H1 (cell line): ENCODE measurements at regions not wholly inside any gene's neighbourhood (a gene's known extent, or its start where the extent isn't known, plus 50 kb on each side); places are given as distances from the start of the nearest gene placed in this dataset.

Experiments used
- CTCF ChIA-PET: fragments of 300-600 bp; sonication (Branson Sonifier 250); formaldehyde crosslinking; loops from one replicate; lab custom pipeline; 2021; ENCODE audit not compliant: partially characterized antibody; lab: Charles Lee
- POLR2A ChIA-PET: fragments of 300-600 bp; sonication (Branson Sonifier 250); formaldehyde crosslinking; loops from one replicate; lab custom pipeline; 2021; ENCODE audit warnings: inconsistent platforms; ENCODE audit not compliant: partially characterized antibody; lab: Charles Lee
- DNase-seq, 2 experiments: peaks; one replicate each; pipeline versions ENCODE4 v3.0.0 to v3.0.0-alpha.2; 2010 to 2022; ENCODE audit warnings: low spot score in 2 of 2, low read depth in 1 of 2, mixed read lengths in 1 of 2
- FAIRE-seq: peaks from 2 replicates; lab custom pipeline; 2011; peaks lifted over from hg19 to GRCh38; lab: Jason Lieb, UNC
- H2AFZ ChIP-seq: 2 replicates; pipeline ENCODE4 v1.8.1; 2012; ENCODE audit warnings: low read length, inconsistent platforms
- H2AK5ac ChIP-seq: 2 replicates; pipeline ENCODE4 v1.6.1; 2013; ENCODE audit warnings: low read depth, low read length
- H2BK120ac ChIP-seq: replicated peaks from 2 replicates; pipeline ENCODE3; 2013; ENCODE audit warnings: low read depth, low read length, inconsistent platforms
- H2BK12ac ChIP-seq: 2 replicates; pipeline ENCODE4 v1.6.1; 2013; ENCODE audit warnings: low read depth, low read length
- H2BK15ac ChIP-seq: 2 replicates; pipeline ENCODE4 v1.6.1; 2013; ENCODE audit warnings: low read length
- H2BK20ac ChIP-seq: 2 replicates; pipeline ENCODE4 v1.6.1; 2013; ENCODE audit warnings: low read length
- H2BK5ac ChIP-seq: 2 replicates; pipeline ENCODE4 v1.6.1; 2013; ENCODE audit warnings: low read depth, low read length
- H3K14ac ChIP-seq: 2 replicates; pipeline ENCODE4 v1.6.1; 2013; ENCODE audit warnings: inconsistent platforms; ENCODE audit not compliant: insufficient read length
- H3K18ac ChIP-seq: 2 replicates; pipeline ENCODE4 v1.6.1; 2013; ENCODE audit warnings: low read length; ENCODE audit errors: extremely low read depth
- H3K23ac ChIP-seq: 2 replicates; pipeline ENCODE4 v1.6.1; 2013; ENCODE audit warnings: inconsistent platforms; ENCODE audit not compliant: insufficient read length
- H3K23me2 ChIP-seq: 2 replicates; pipeline ENCODE4 v1.6.1; 2013; ENCODE audit warnings: low read depth, low read length
- H3K27ac ChIP-seq: 2 replicates; pipeline ENCODE4 v1.6.1; 2011; ENCODE audit warnings: low read depth, low read length, inconsistent platforms
- H3K27me3 ChIP-seq, 4 experiments: replicated peaks in 1 of 4; 1 replicate in 1 of 4; 2 replicates in 3 of 4; pipeline versions ENCODE4 v1.6.1 to v1.8.1; 2011 to 2013; ENCODE audit warnings: low read length in 3 of 4, mild to moderate bottlenecking in 3 of 4, inconsistent platforms in 2 of 4, mixed read lengths in 2 of 4, moderate library complexity in 1 of 4; ENCODE audit not compliant: control insufficient read depth in 3 of 4, insufficient read depth in 3 of 4; ENCODE audit errors: extremely low read depth in 1 of 4
- H3K36me3 ChIP-seq, 4 experiments: 2 replicates each; pipeline versions ENCODE4 v1.6.1 to v1.8.1; 2011 to 2013; ENCODE audit warnings: mild to moderate bottlenecking in 4 of 4, low read length in 3 of 4, moderate library complexity in 2 of 4, control low read depth in 1 of 4, inconsistent platforms in 1 of 4; ENCODE audit not compliant: insufficient read depth in 4 of 4, control insufficient read depth in 2 of 4
- H3K4ac ChIP-seq: replicated peaks from 2 replicates; pipeline ENCODE3; 2013; ENCODE audit warnings: low read length, low read depth, mixed read lengths, inconsistent platforms; ENCODE audit not compliant: insufficient read length
- H3K4me1 ChIP-seq, 4 experiments: replicated peaks in 1 of 4; 1 replicate in 1 of 4; 2 replicates in 3 of 4; pipeline versions ENCODE4 v1.6.1 to v1.8.1; 2011 to 2013; ENCODE audit warnings: low read length in 3 of 4, inconsistent platforms in 2 of 4, mixed read lengths in 1 of 4; ENCODE audit not compliant: insufficient read depth in 4 of 4, control insufficient read depth in 3 of 4
- H3K4me2 ChIP-seq, 2 experiments: 2 replicates each; pipeline versions ENCODE4 v1.6.1 to v1.8.1; 2011 to 2013; ENCODE audit warnings: low read depth in 2 of 2, low read length in 2 of 2, control low read depth in 1 of 2, inconsistent platforms in 1 of 2, mild to moderate bottlenecking in 1 of 2; ENCODE audit not compliant: insufficient read depth in 1 of 2
- H3K4me3 ChIP-seq, 4 experiments: fragments of 200-600, 300-600 bp in 1 of 4; sonication (generic), shearing (Covaris generic), sonication (Bioruptor Twin) in 1 of 4; 2 replicates each; pipeline versions ENCODE4 v1.5.1 to v1.8.1; 2011 to 2016; ENCODE audit warnings: low read length in 4 of 4, low read depth in 3 of 4, control low read depth in 2 of 4, inconsistent platforms in 2 of 4, mild to moderate bottlenecking in 2 of 4, mixed read lengths in 1 of 4, moderate library complexity in 1 of 4; ENCODE audit not compliant: insufficient read depth in 2 of 4; ENCODE audit errors: extremely low read depth in 1 of 4
- H3K56ac ChIP-seq: replicated peaks from 2 replicates; pipeline ENCODE3; 2013; ENCODE audit warnings: low read depth, mild to moderate bottlenecking, mixed read lengths, low read length, inconsistent platforms; ENCODE audit not compliant: insufficient read length
- H3K79me1 ChIP-seq: 2 replicates; pipeline ENCODE4 v1.6.1; 2013; ENCODE audit warnings: low read depth, low read length, control low read depth
- H3K79me2 ChIP-seq, 2 experiments: 2 replicates each; pipeline versions ENCODE4 v1.6.1 to v1.8.1; 2012 to 2013; ENCODE audit warnings: low read length in 2 of 2, mild to moderate bottlenecking in 2 of 2, inconsistent platforms in 1 of 2; ENCODE audit not compliant: insufficient read depth in 2 of 2, control insufficient read depth in 1 of 2
- H3K9ac ChIP-seq, 4 experiments: replicated peaks in 1 of 4; 1 replicate in 1 of 4; 2 replicates in 3 of 4; pipeline versions ENCODE4 v1.6.1 to v1.8.1; 2011 to 2013; ENCODE audit warnings: low read depth in 3 of 4, low read length in 3 of 4, control low read depth in 2 of 4, mild to moderate bottlenecking in 2 of 4, moderate library complexity in 2 of 4, inconsistent platforms in 1 of 4; ENCODE audit errors: extremely low read depth in 1 of 4
- H3K9me3 ChIP-seq, 2 experiments: 2 replicates each; pipeline versions ENCODE4 v1.6.1 to v1.8.1; 2012 to 2013; ENCODE audit warnings: mild to moderate bottlenecking in 2 of 2, moderate library complexity in 2 of 2, control low read depth in 1 of 2, inconsistent platforms in 1 of 2, low read depth in 1 of 2, low read length in 1 of 2, mixed read lengths in 1 of 2; ENCODE audit not compliant: insufficient read depth in 2 of 2
- H4K20me1 ChIP-seq, 2 experiments: replicated peaks in 1 of 2; 2 replicates each; pipeline versions ENCODE3 to v1.8.1; 2011 to 2013; ENCODE audit warnings: inconsistent platforms in 2 of 2, low read length in 2 of 2, mild to moderate bottlenecking in 1 of 2; ENCODE audit not compliant: insufficient read depth in 2 of 2, control insufficient read depth in 1 of 2
- H4K5ac ChIP-seq: 2 replicates; pipeline ENCODE4 v1.6.1; 2013; ENCODE audit warnings: low read length, low read depth, mixed read lengths, inconsistent platforms; ENCODE audit not compliant: insufficient read length
- H4K8ac ChIP-seq: 2 replicates; pipeline ENCODE4 v1.8.0; 2013; ENCODE audit warnings: mild to moderate bottlenecking, moderate library complexity, low read length, inconsistent platforms; ENCODE audit not compliant: insufficient read depth; ENCODE audit errors: extremely low read depth
- H4K91ac ChIP-seq: replicated peaks from 2 replicates; pipeline ENCODE3; 2013; ENCODE audit warnings: low read length, mixed read lengths, inconsistent platforms; ENCODE audit not compliant: insufficient read length
- CBX5 ChIP-seq: fragments of 300-800, 300-1000 bp; sonication (generic); IDR thresholded peaks from 2 replicates; pipeline ENCODE4 v1.7.1; 2016; ENCODE audit warnings: antibody characterized with exemption, low read length, low read depth
- CHD2 ChIP-seq: IDR thresholded peaks from 2 replicates; pipeline ENCODE4 v1.6.1; 2012; ENCODE audit warnings: low read length, improper control_type of control experiment
- CTBP2 ChIP-seq: IDR thresholded peaks from 2 replicates; pipeline ENCODE4 v1.7.0; 2011; ENCODE audit warnings: borderline replicate concordance, mild to moderate bottlenecking, moderate library complexity, mixed read lengths, low read length; ENCODE audit not compliant: insufficient read depth, insufficient read length
- FOSL1 ChIP-seq: IDR thresholded peaks from 2 replicates; pipeline ENCODE4 v1.6.1; 2011; ENCODE audit warnings: mild to moderate bottlenecking, low read depth, low read length, moderate library complexity; ENCODE audit not compliant: insufficient read depth
- HDAC6 ChIP-seq: IDR thresholded peaks from one replicate; pipeline ENCODE4 v1.7.1; 2012; ENCODE audit warnings: low read depth, mild to moderate bottlenecking, inconsistent platforms, low read length, moderate library complexity
- KDM4A ChIP-seq: IDR thresholded peaks from one replicate; pipeline ENCODE4 v1.7.1; 2012; ENCODE audit warnings: low read depth, mild to moderate bottlenecking, moderate library complexity, low read length, inconsistent platforms; ENCODE audit not compliant: severe bottlenecking
- PHF8 ChIP-seq: fragments of 200-600 bp; sonication (generic); conservative IDR thresholded peaks from 2 replicates; pipeline ENCODE4 v1.7.1; 2012; ENCODE audit warnings: low read depth, mild to moderate bottlenecking, inconsistent platforms, low read length, moderate library complexity
- POLR2A ChIP-seq, 2 experiments: IDR thresholded peaks; 1 replicate in 1 of 2; 2 replicates in 1 of 2; pipeline ENCODE4 v1.6.1; 2011; ENCODE audit warnings: low read depth in 2 of 2, low read length in 2 of 2, mild to moderate bottlenecking in 2 of 2; ENCODE audit errors: control extremely low read depth in 1 of 2
- SP1 ChIP-seq: IDR thresholded peaks from 2 replicates; pipeline ENCODE4 v1.6.1; 2011; ENCODE audit warnings: low read depth, low read length
- SUZ12 ChIP-seq: fragments of 200-600 bp; sonication (generic); IDR thresholded peaks from 2 replicates; pipeline ENCODE4 v1.6.1; 2012; ENCODE audit warnings: mild to moderate bottlenecking, inconsistent platforms, low read length, moderate library complexity, mixed read lengths
- TBP ChIP-seq: IDR thresholded peaks from 2 replicates; pipeline ENCODE4 v1.6.1; 2011; ENCODE audit warnings: low read depth, low read length, improper control_type of control experiment
- TCF12 ChIP-seq: IDR thresholded peaks from 2 replicates; pipeline ENCODE4 v1.6.1; 2011; ENCODE audit warnings: low read depth, mild to moderate bottlenecking, low read length
- TEAD4 ChIP-seq: IDR thresholded peaks from 2 replicates; pipeline ENCODE4 v1.6.1; 2012; ENCODE audit warnings: low read depth, low read length, inconsistent platforms, mixed read lengths
- WGBS, 2 experiments: shearing (Covaris generic) in 1 of 2; methylation state at CpG; one replicate each; pipeline versions ENCODE4 v1.1.6 to v1.1.7; 2013 to 2015; ENCODE audit warnings: low lambda C conversion rate in 2 of 2, mixed read lengths in 2 of 2, inconsistent platforms in 1 of 2, low coverage in 1 of 2, missing lambda C conversion rate in 1 of 2; ENCODE audit not compliant: insufficient replicate concordance in 2 of 2, insufficient coverage in 1 of 2, insufficient read length in 1 of 2; ENCODE audit errors: extremely low coverage in 1 of 2, missing lambda C conversion rate in 1 of 2; 5-methylcytosine and 5-hydroxymethylcytosine counted together

GRCh38 chr2:139162456-139162855 lies 382.3 kb upstream of the NXPH2 start:
- Histone ChIP-seq H3K56ac (no peak overlapping the region), H3K4me2 (no peak overlapping the region)

More at GRCh38 chr2:139162456-139162855, 382.3 kb upstream of the NXPH2 start:
- peaks cover 0 to 1% (median 0%) of the 10 kb centered on the region in 4 experiments; a peak in 1 of 7 replicates for H3K27me3 ChIP-seq
- H2AK5ac ChIP-seq: no peak overlapping the region
- H4K5ac ChIP-seq: peak overlapping the region; percentile 43
- H3K4me1 ChIP-seq: no peaks in the 10 kb centered on the region; a peak in 1 of 7 replicates
- H2BK5ac ChIP-seq: no peak overlapping the region
- no peak overlapping the region for H2BK15ac ChIP-seq
- H2AFZ ChIP-seq: no peak overlapping the region
- H3K14ac ChIP-seq: no peak overlapping the region
- ChIA-PET POLR2A (no interaction called here), CTCF (no interaction called here)
- no peak overlapping the region for H4K91ac ChIP-seq
- no peak for FAIRE-seq
- H3K4me3 ChIP-seq: no peak overlapping the region
- no peak overlapping the region for H2BK12ac ChIP-seq
- H4K20me1 ChIP-seq: no peaks in the 10 kb centered on the region
- no peaks in the 10 kb centered on the region; the same call in 1 of the 2 replicates for H3K23me2 ChIP-seq
- no peaks in the 10 kb centered on the region for H3K79me1 ChIP-seq
- no peak overlapping the region for H3K27ac ChIP-seq
- H3K36me3 ChIP-seq: no peaks in the 10 kb centered on the region
- H3K9ac ChIP-seq: no peak overlapping the region
- H2BK120ac ChIP-seq: no peak overlapping the region
- H3K79me2 ChIP-seq: no peaks in the 10 kb centered on the region
- no peak overlapping the region for H2BK20ac ChIP-seq
- no peak for DNase-seq
- TF ChIP-seq POLR2A (IDR thresholded peaks at IDR 0.05; ENCODE audit: control extremely low read depth in 1 of 2, low read depth in 2 of 2, low read length in 2 of 2) (no peak), CHD2 (no peak), SUZ12 (no peak), TEAD4 (no peak), CTBP2 (no peak), PHF8 (no peak), FOSL1 (no peak), TBP (no peak), KDM4A (no peak), SP1 (no peak), TCF12 (no peak), CBX5 (no peak), HDAC6 (no peak)
- no peak overlapping the region for H3K23ac ChIP-seq
- no peak overlapping the region for H3K4ac ChIP-seq
- H4K8ac ChIP-seq: no peak overlapping the region
- WGBS, 2 experiments: 78% methylated on average over 2 of the region's 2 CpGs; no CpG with 5 or more reads in 1 of the 2 experiments
- no peak overlapping the region for H3K18ac ChIP-seq
- no peaks in the 10 kb centered on the region for H3K9me3 ChIP-seq
